Choroid plexus epithelial cell (primary cell): ENCODE measurements at regions not wholly inside any gene's neighbourhood (a gene's known extent, or its start where the extent isn't known, plus 50 kb on each side); places are given as distances from the start of the nearest gene placed in this dataset.
"Not testable (repeated sequence)": the region's sequence is repeated elsewhere in the genome, so short reads cannot be mapped to it uniquely, and the experiment has no call there.

Source experiments
- DNase-seq: peaks from one replicate; pipeline ENCODE4 v3.0.0-alpha.2; 2010; ENCODE audit warnings: low read depth
- H3K4me3 ChIP-seq: 2 replicates; pipeline ENCODE4 v1.5.1; 2011; ENCODE audit warnings: low read depth, mild to moderate bottlenecking, control low read depth, low read length, moderate library complexity
- TF ChIP-seq, protein P1 (sequence below): conservative IDR thresholded peaks from 2 replicates; pipeline ENCODE4 v1.5.1; 2011; ENCODE audit warnings: low read depth, mild to moderate bottlenecking, control low read depth, inconsistent platforms, low read length, moderate library complexity

DNA sequence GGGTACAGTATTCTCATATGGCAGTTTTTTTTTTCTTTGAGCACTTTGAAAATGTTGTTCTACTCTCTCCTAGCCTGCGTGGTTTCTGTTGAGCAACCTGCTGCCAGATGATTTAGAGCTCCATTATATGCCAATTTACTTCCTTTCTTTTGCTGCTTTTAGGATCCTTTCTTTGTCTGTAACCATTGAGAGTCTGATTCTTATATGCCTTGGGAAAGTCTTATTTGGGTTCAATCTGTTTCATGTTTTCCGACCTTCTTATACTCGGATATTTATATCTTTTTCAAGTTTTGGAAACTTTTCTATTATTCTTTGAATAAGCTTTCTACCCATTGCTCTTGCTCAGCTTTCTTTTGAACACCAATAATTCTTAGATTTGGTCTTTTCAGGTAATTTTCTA lies 138.1 kb upstream of the RAG2 start:
- no peak overlapping the region for H3K4me3 ChIP-seq
- DNase-seq = no peak
- TF ChIP-seq, protein P1, sequence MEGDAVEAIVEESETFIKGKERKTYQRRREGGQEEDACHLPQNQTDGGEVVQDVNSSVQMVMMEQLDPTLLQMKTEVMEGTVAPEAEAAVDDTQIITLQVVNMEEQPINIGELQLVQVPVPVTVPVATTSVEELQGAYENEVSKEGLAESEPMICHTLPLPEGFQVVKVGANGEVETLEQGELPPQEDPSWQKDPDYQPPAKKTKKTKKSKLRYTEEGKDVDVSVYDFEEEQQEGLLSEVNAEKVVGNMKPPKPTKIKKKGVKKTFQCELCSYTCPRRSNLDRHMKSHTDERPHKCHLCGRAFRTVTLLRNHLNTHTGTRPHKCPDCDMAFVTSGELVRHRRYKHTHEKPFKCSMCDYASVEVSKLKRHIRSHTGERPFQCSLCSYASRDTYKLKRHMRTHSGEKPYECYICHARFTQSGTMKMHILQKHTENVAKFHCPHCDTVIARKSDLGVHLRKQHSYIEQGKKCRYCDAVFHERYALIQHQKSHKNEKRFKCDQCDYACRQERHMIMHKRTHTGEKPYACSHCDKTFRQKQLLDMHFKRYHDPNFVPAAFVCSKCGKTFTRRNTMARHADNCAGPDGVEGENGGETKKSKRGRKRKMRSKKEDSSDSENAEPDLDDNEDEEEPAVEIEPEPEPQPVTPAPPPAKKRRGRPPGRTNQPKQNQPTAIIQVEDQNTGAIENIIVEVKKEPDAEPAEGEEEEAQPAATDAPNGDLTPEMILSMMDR = no peak

DNA sequence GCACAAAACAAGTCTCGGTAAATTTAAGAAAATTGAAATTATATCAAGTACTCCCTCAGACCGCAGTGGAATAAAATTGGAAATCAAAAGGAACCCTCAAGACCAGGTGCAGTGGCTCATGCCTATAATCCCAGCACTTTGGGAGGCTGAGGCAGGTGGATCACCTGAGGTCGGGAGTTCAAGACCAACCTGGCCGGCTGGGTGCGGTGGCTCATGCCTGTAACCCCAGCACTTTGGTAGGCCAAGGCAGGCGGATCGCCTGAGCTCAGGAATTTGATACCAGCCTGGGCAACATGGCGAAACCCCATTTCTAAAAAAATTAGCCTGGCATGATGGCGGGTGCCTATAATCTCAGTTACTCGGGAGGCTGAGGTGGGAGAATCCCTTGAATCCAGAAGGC lies 135.7 kb upstream of the RAG2 start:
- not testable (repeated sequence) for DNase-seq, H3K4me3 ChIP-seq

DNA sequence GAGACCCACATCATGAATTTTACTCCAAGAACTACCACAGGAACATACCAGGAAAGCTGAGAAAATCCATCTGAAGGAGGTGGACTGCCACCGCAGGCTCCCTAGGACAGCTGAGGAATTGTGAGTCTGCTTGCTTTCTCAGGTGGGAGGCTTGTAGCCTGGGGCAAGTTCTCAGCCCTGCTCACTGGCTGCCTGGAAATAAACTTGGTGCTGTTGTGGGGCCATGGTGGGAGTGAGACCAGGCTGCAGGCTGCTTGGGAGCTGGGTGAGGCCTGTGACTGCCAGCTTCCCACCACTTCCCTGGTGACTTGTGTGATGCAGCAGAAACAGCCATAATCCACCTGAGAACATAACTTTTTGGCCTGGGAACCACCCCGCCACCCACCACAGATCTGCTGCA lies 132.7 kb upstream of the RAG2 start:
- TF ChIP-seq, protein P1 = no peak
- DNase-seq = no peak
- no peak overlapping the region for H3K4me3 ChIP-seq

DNA sequence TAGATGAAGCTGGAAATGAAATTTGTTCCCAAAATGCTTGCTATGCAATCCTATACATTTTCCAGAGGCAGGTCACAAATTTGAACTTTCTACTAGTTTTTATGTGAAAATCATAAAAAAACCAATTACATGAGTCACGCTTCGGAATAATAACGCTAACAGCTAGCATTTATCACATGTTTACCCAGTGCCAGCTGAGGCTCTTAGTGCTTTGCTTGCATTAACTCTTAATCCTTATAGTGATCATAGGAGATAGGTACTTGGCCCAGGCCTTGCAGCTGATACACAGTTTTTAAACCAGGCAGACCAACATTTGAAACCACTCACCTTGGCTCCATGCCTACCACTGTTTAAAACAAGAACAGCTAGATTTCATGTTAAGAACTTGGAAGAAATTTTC lies 131.8 kb upstream of the RAG2 start:
- TF ChIP-seq, protein P1 = no peak
- H3K4me3 ChIP-seq = no peak overlapping the region
- no peak for DNase-seq

DNA sequence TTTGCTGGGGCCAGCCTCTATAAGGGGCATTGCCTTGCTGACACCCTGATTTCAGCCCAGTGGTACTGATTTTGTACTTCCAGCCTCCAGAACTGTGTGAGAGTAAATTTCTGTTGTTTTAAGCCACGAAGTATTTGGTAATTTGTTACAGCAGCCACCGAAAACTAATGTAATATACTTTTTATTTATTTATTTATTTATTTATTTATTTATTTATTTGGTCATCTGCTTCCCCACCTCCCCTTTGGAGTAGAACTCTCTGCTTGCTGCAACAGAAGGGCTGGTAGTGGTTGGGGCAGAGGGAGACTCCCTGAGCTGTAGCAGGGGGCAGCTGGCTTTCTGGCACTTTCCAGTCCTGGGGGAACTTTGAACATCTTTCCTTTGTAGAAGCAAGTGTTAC lies 128.4 kb upstream of the RAG2 start:
- no peak for DNase-seq
- no peak overlapping the region for H3K4me3 ChIP-seq
- TF ChIP-seq, protein P1 = no peak

DNA sequence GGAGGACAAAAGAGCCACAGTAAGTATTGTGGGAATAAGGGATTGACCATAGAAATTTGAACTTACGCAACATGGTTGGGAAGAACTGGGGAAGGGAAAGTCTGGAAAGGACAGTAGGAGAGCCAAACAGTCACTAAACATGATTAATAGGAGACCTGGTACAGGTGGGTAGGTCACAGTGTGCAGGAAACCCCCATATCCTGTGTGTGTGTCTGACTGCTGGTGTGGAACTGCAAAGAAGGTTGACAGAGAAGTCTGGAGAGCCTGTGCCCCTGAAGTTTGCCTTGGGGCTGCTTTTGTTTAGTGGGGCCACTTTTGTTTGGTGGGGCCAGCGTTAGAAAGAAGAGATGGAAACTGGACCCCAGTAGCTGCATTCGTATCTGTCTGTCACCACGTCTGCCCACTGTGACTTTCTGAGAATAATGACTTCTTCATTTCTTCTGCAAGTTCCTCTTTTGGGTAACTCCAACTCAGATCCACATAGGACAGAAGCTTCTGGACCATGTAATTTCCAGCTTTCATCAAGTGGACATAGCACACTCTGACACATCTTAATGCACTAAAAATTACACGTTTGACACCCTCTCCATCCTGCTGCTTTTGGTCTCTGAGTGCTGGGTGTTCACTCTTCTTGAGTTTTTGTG lies 126.8 kb upstream of the RAG2 start:
- TF ChIP-seq, protein P1 = no peak
- no peak for DNase-seq
- no peak overlapping the region for H3K4me3 ChIP-seq

DNA sequence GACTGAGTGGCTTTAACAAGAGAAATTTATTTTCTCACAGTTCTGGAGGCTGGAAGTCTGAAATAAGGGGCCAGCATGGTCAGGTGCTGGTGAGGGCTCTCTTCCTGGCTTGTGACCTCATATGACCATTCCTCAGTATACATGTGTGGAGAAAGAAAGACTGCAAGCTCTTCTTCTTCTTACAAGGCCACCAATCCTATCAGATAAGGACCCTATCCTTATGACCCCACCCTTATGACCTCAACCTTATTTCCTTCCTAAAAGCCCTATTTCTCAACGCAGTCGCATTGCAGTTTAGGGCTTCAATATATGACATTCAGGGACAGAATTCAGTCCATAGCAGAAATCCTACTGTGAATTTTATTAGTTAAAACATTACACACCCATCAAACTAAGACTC lies 124.4 kb upstream of the RAG2 start:
- TF ChIP-seq, protein P1 = no peak
- DNase-seq = no peak
- no peak overlapping the region for H3K4me3 ChIP-seq
